Gastroesophageal sphincter (tissue), 4 donors: ENCODE measurements at regions not wholly inside any gene's neighbourhood (a gene's known extent, or its start where the extent isn't known, plus 50 kb on each side); places are given as distances from the start of the nearest gene placed in this dataset.

Experiments used
- ATAC-seq: fragments of 150-250 bp; one replicate; pipeline ENCODE4 v1.9.1; 2016; ENCODE audit warnings: mild to moderate bottlenecking, moderate library complexity
- H3K27ac ChIP-seq, 4 donors: fragments of 200-600 bp; sonication (generic) in 3 of 4; 1 replicate in 3 of 4; 2 replicates in 1 of 4; pipeline ENCODE4 v1.5.1; 2016 to 2019
- H3K27me3 ChIP-seq: fragments of 200-600 bp; sonication (generic); one replicate; pipeline ENCODE4 v1.5.1; 2019
- H3K36me3 ChIP-seq, 2 donors: fragments of 200-600 bp; sonication (generic); one replicate each; pipeline ENCODE4 v1.5.1; 2019; ENCODE audit warnings: control low read depth in 1 of 2
- H3K4me1 ChIP-seq, 3 donors: fragments of 200-600 bp; sonication (generic); 1 replicate in 2 of 3; 2 replicates in 1 of 3; pipeline ENCODE4 v1.5.1; 2016 to 2019; ENCODE audit warnings: control low read depth in 2 of 3
- H3K4me3 ChIP-seq, 2 donors: fragments of 200-600 bp; sonication (generic); one replicate each; pipeline ENCODE4 v1.5.1; 2019; ENCODE audit warnings: mild to moderate bottlenecking in 1 of 2, moderate library complexity in 1 of 2
- H3K9me3 ChIP-seq, 3 donors: fragments of 200-600 bp; sonication (generic); one replicate each; pipeline ENCODE4 v1.5.1; 2017 to 2019; ENCODE audit warnings: control low read depth in 2 of 3
- EP300 ChIP-seq: sonication (generic); formaldehyde crosslinking; IDR thresholded peaks from one replicate; pipeline ENCODE4 v1.6.1; 2017; ENCODE audit warnings: antibody characterized with exemption, mild to moderate bottlenecking
- POLR2A ChIP-seq, 2 donors: fragments of 450-650 bp; IDR thresholded peaks; one replicate each; pipeline ENCODE4 v1.6.1; 2017; ENCODE audit warnings: antibody characterized with exemption in 2 of 2, mild to moderate bottlenecking in 2 of 2, moderate library complexity in 1 of 2
- POLR2AphosphoS5 ChIP-seq: sonication (generic); formaldehyde crosslinking; IDR thresholded peaks from one replicate; pipeline ENCODE4 v1.6.1; 2017; ENCODE audit warnings: antibody characterized with exemption
- WGBS, 2 donors: methylation state at CpG; one replicate each; pipeline ENCODE4 v1.1.5; 2018; ENCODE audit warnings: low coverage in 1 of 2; 5-methylcytosine and 5-hydroxymethylcytosine counted together
- TF ChIP-seq, protein P1 (sequence below), 4 experiments: fragments of 200-600 bp in 2 of 4; fragments of 450-650 bp in 2 of 4; sonication (generic) in 1 of 4; IDR thresholded peaks; one replicate each; pipeline ENCODE4 v1.5.1; 2017 to 2019; ENCODE audit warnings: antibody characterized with exemption in 4 of 4, mild to moderate bottlenecking in 2 of 4, moderate library complexity in 2 of 4

DNA sequence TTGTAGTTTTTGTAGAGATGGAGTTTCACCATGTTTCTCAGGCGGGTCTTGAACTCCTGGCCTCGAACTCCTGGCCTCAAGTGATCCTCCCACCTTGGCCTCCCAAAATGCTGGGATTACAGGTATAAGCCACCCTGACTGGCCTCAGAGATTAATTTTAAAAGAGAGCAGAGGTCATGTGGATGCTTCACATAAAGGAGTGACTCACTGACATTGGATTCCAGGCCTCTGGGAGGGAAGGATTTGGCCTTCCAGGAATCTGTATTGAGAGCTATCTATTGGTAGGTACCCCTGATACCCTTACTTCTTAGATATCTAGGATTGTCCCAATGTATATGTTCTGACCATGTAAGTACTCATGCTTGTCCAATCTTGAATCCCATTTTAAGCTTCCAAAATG lies 138.4 kb downstream of the FAM161A start:
- 100% methylated on average over 1 of the region's 2 CpGs; no CpG with 5 or more reads in 1 of the 2 donors for WGBS, 2 donors
- no peaks in the 10 kb centered on the region for H3K4me1 ChIP-seq
- H3K27me3 ChIP-seq, result no peaks in the 10 kb centered on the region
- H3K36me3 ChIP-seq, result no peaks in the 10 kb centered on the region
- no peaks in the 10 kb centered on the region for H3K9me3 ChIP-seq
- TF ChIP-seq, protein P1, sequence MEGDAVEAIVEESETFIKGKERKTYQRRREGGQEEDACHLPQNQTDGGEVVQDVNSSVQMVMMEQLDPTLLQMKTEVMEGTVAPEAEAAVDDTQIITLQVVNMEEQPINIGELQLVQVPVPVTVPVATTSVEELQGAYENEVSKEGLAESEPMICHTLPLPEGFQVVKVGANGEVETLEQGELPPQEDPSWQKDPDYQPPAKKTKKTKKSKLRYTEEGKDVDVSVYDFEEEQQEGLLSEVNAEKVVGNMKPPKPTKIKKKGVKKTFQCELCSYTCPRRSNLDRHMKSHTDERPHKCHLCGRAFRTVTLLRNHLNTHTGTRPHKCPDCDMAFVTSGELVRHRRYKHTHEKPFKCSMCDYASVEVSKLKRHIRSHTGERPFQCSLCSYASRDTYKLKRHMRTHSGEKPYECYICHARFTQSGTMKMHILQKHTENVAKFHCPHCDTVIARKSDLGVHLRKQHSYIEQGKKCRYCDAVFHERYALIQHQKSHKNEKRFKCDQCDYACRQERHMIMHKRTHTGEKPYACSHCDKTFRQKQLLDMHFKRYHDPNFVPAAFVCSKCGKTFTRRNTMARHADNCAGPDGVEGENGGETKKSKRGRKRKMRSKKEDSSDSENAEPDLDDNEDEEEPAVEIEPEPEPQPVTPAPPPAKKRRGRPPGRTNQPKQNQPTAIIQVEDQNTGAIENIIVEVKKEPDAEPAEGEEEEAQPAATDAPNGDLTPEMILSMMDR (IDR thresholded peaks at IDR 0.05), result no peak
- TF ChIP-seq POLR2AphosphoS5 (no peak), POLR2A (IDR thresholded peaks at IDR 0.05) (no peak), EP300 (no peak)
- ATAC-seq, result no peak
- no peak overlapping the region for H3K4me3 ChIP-seq
- H3K27ac ChIP-seq, result no peak overlapping the region

DNA sequence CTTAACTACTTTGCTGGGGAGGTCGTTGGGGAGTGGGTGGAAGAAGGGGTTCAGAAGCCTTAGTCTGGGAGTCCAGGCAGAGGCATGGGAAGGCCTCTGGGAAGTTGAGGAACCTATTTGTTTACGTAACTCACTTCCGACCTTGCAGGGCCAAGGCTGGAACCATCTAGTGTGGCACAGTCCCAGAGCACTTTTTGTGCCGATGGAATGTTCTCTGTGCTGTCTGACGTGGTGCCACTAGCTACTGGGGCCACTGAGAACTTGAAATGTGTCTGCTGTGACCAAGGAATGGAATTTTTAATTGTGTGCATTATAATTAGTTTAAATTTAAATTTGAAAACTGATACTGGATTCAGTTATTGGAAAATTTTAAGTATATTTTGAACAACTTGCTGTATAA lies 139.7 kb downstream of the FAM161A start:
- Histone ChIP-seq H3K4me3 (no peak overlapping the region), H3K27ac (no peak overlapping the region), H3K27me3 (no peaks in the 10 kb centered on the region), H3K4me1 (no peaks in the 10 kb centered on the region), H3K36me3 (no peaks in the 10 kb centered on the region), H3K9me3 (no peaks in the 10 kb centered on the region)
- WGBS, 2 donors, result 71 to 93% methylated on average over 2 to 4 of the region's 5 CpGs
- no peak for ATAC-seq
- TF ChIP-seq, protein P1 (IDR thresholded peaks at IDR 0.05), result no peak
- TF ChIP-seq EP300 (no peak), POLR2A (IDR thresholded peaks at IDR 0.05) (no peak), POLR2AphosphoS5 (no peak)

DNA sequence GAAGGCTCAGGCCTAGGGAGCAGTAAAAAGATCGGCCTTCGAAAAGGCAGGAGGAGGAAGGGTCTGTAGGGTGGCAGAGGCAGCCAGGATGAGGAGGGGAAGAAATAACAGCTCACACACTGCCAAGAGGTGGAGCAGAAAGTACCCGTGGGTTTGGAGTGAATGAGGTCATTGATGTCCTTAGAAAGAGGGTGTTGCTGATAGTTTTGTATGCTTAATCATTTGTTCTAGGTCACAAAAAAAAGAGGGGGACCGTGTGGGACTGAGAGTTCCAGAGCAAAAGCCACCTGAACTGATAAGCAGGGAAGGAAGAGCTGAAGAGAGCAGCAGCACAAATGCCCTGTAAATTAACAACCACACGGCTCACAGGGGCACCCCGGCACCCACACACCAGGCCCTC lies 140.4 kb downstream of the FAM161A start:
- H3K27me3 ChIP-seq, result no peaks in the 10 kb centered on the region
- TF ChIP-seq EP300, result no peak
- no peak for TF ChIP-seq POLR2AphosphoS5
- no peak for TF ChIP-seq POLR2A (IDR thresholded peaks at IDR 0.05)
- TF ChIP-seq, protein P1 (IDR thresholded peaks at IDR 0.05), result no peak
- H3K9me3 ChIP-seq, result no peaks in the 10 kb centered on the region
- no peak for ATAC-seq
- 58 to 59% methylated on average over 2 to 5 of the region's 6 CpGs for WGBS, 2 donors
- no peak overlapping the region for H3K27ac ChIP-seq
- no peak overlapping the region for H3K4me3 ChIP-seq
- H3K4me1 ChIP-seq, result peaks cover 0 to 3% (median 0%) of the 10 kb centered on the region in 3 donors
- H3K36me3 ChIP-seq, result no peaks in the 10 kb centered on the region

DNA sequence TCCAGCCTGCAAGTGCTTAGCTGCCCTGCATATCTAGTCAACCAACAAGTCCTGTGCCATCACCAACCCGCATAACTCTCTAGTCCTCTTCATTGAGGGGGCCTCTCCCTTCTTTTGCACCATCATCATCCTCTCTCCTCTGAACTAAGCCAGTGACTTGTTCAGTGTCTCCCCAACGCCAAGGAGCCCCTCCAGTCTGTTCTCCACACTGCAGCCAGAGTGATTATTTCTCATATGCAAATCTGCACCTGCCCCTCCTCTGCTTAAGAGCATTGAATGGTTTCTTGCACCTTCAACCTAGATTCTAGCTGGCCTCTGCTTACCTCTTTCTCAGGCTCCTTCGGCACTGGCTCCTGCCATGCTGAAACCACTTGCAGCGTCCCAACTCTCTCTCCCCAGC lies 141.8 kb downstream of the FAM161A start:
- no peaks in the 10 kb centered on the region for H3K27me3 ChIP-seq
- WGBS, 2 donors, result 73 to 97% methylated on average over 3 to 4 of the region's 4 CpGs
- TF ChIP-seq, protein P1 (IDR thresholded peaks at IDR 0.05), result no peak
- TF ChIP-seq EP300 (no peak), POLR2AphosphoS5 (no peak), POLR2A (IDR thresholded peaks at IDR 0.05) (no peak)

DNA sequence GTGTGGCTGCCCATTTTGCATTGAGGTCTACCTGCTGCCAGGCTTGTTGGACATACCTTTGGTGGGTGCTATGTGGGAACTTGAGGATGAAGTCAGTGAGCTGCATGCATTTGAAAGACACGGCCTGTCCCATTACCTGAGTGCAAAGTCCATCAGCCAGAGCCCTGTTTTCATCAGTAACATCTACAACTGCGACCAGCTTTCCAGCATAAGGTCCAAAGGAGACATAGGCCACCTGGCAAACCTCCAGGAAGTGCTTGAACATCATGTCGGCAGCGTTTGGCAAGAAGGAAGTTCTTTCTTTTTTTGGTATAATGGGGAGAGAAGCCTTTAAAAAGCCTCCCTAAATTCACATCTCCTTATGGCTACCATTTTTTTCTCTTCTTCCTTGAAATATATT lies 143.1 kb downstream of the FAM161A start:
- Histone ChIP-seq H3K27ac (no peak overlapping the region), H3K27me3 (no peaks in the 10 kb centered on the region), H3K36me3 (no peaks in the 10 kb centered on the region), H3K9me3 (no peaks in the 10 kb centered on the region), H3K4me1 (peaks cover 0 to 24% (median 6%) of the 10 kb centered on the region in 3 donors), H3K4me3 (no peak overlapping the region)
- WGBS, 2 donors, result 66 to 80% methylated on average over 1 to 3 of the region's 4 CpGs
- TF ChIP-seq, protein P1 (IDR thresholded peaks at IDR 0.05), result no peak
- TF ChIP-seq EP300 (no peak), POLR2A (IDR thresholded peaks at IDR 0.05) (no peak), POLR2AphosphoS5 (no peak)
- ATAC-seq, result no peak

More for the DNA sequence above, 141.8 kb downstream of the FAM161A start:
- H3K9me3 ChIP-seq, result no peaks in the 10 kb centered on the region
- ATAC-seq, result no peak
- H3K4me3 ChIP-seq, result no peak overlapping the region
- H3K27ac ChIP-seq, result no peak overlapping the region
- H3K36me3 ChIP-seq, result no peaks in the 10 kb centered on the region
- H3K4me1 ChIP-seq, result peaks cover 0 to 16% (median 6%) of the 10 kb centered on the region in 3 donors
